HCT116 (cell line): ENCODE measurements at regions not wholly inside any gene's neighbourhood (a gene's known extent, or its start where the extent isn't known, plus 50 kb on each side); places are given as distances from the start of the nearest gene placed in this dataset.

ENCODE experiments used
- CBX3 ChIP-seq: IDR thresholded peaks from 2 replicates; pipeline ENCODE4 v1.6.1; 2012; ENCODE audit warnings: low read depth
- CEBPB ChIP-seq: IDR thresholded peaks from 2 replicates; pipeline ENCODE4 v1.6.1; 2012; ENCODE audit warnings: low read depth
- CTCF ChIP-seq, 3 experiments: fragments of 200-600 bp in 1 of 3; sonication (generic) in 1 of 3; IDR thresholded peaks in 2 of 3; conservative IDR thresholded peaks in 1 of 3; 2 replicates each; pipeline ENCODE4 v1.5.1; 2012 to 2017; ENCODE audit warnings: low read depth in 2 of 3, low read length in 2 of 3, antibody characterized with exemption in 1 of 3, borderline replicate concordance in 1 of 3, control low read depth in 1 of 3, mild to moderate bottlenecking in 1 of 3, mixed read lengths in 1 of 3, mixed run types in 1 of 3, moderate library complexity in 1 of 3; ENCODE audit not compliant: insufficient read depth in 1 of 3
- EZH2 ChIP-seq: fragments of 200-600 bp; sonication (generic); IDR thresholded peaks from 2 replicates; pipeline ENCODE4 v1.6.1; 2017; ENCODE audit warnings: antibody characterized with exemption, mixed run types
- EZH2phosphoT487 ChIP-seq: fragments of 200-600 bp; IDR thresholded peaks from 2 replicates; pipeline ENCODE4 v1.6.1; 2018; ENCODE audit warnings: antibody characterized with exemption, borderline replicate concordance
- JUND ChIP-seq: IDR thresholded peaks from 2 replicates; pipeline ENCODE4 v1.6.1; 2012
- MAX ChIP-seq: IDR thresholded peaks from 2 replicates; pipeline ENCODE4 v1.6.1; 2012
- POLR2A ChIP-seq: IDR thresholded peaks from 2 replicates; pipeline ENCODE4 v1.7.0; 2011; ENCODE audit warnings: borderline replicate concordance; ENCODE audit not compliant: insufficient read depth, insufficient read length; ENCODE audit errors: extremely low read depth
- POLR2AphosphoS5 ChIP-seq: IDR thresholded peaks from 2 replicates; pipeline ENCODE4 v1.6.1; 2011; ENCODE audit warnings: mild to moderate bottlenecking, low read depth, low read length, moderate library complexity
- REST ChIP-seq: IDR thresholded peaks from 2 replicates; pipeline ENCODE4 v1.6.1; 2012; ENCODE audit warnings: low read depth
- TCF7L2 ChIP-seq: IDR thresholded peaks from 2 replicates; pipeline ENCODE4 v1.7.0; 2011; ENCODE audit warnings: borderline replicate concordance, inconsistent platforms; ENCODE audit not compliant: insufficient read depth, insufficient read length; ENCODE audit errors: extremely low read depth
- ZBTB33 ChIP-seq: IDR thresholded peaks from 2 replicates; pipeline ENCODE4 v1.6.1; 2011; ENCODE audit warnings: mild to moderate bottlenecking, low read length, moderate library complexity; ENCODE audit not compliant: insufficient replicate concordance; ENCODE audit errors: extremely low read depth
- ZFX ChIP-seq: fragments of 450-650 bp; IDR thresholded peaks from 2 replicates; pipeline ENCODE4 v1.6.1; 2017

- TF ChIP-seq CTCF (IDR thresholded peaks at IDR 0.05 in 2 of 3, conservative IDR thresholded peaks at IDR 0.05 in 1 of 3; ENCODE audit: borderline replicate concordance in 1 of 3, insufficient read depth in 1 of 3, low read depth in 2 of 3, low read length in 2 of 3) (no peak), REST (no peak), CEBPB (no peak), TCF7L2 (no peak), MAX (no peak), POLR2A (no peak), POLR2AphosphoS5 (no peak), ZFX (no peak), EZH2phosphoT487 (no peak), EZH2 (no peak), JUND (peak; percentile 39), CBX3 (no peak; the same call in 1 of the 2 replicates), ZBTB33 (no peak)
Observed at GRCh38 chr5:89584339-89584956, 701.5 kb upstream of the MEF2C start.
